ENCODE measurements at regions not wholly inside any gene's neighbourhood (a gene's known extent, or its start where the extent isn't known, plus 50 kb on each side); places are given as distances from the start of the nearest gene placed in this dataset.

DNA sequence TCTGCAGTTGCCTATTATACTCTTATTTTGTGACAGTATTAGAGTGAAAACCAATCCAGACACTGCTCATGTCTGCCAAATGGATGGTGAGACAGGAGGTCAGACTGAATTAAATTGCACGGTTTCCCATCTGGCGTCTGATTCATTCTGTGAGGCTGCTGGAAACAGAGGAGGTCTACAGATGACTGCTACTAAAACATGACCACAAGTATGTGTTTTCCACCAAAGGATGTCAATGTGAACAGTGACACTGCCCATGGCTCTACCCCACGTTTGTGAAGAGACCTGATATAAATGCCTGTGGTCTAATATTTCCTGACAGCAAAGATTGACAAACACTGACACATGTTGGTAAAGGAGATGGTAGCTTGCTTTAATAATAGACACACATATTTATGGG lies 104.3 kb upstream of the ST6GAL2 start:
- TF ChIP-seq CBFB (CRISPR knock-in tag; IDR thresholded peaks at IDR 0.05) (no peak), ZNF274 (IDR thresholded peaks at IDR 0.05; ENCODE audit: borderline replicate concordance, low read depth, low read length) (no peak), POLR2AphosphoS5 (IDR thresholded peaks at IDR 0.05; ENCODE audit: control insufficient read depth, insufficient read depth, low read depth, low read length) (no peak), CAMTA2 (CRISPR knock-in tag; conservative IDR thresholded peaks at IDR 0.05) (no peak), KLF16 (IDR thresholded peaks at IDR 0.05) (no peak), BDP1 (IDR thresholded peaks at IDR 0.05; ENCODE audit: insufficient read depth, insufficient read length) (no peak), EGR1 (conservative IDR thresholded peaks at IDR 0.05) (no peak)
- TF ChIP-seq, protein P1, sequence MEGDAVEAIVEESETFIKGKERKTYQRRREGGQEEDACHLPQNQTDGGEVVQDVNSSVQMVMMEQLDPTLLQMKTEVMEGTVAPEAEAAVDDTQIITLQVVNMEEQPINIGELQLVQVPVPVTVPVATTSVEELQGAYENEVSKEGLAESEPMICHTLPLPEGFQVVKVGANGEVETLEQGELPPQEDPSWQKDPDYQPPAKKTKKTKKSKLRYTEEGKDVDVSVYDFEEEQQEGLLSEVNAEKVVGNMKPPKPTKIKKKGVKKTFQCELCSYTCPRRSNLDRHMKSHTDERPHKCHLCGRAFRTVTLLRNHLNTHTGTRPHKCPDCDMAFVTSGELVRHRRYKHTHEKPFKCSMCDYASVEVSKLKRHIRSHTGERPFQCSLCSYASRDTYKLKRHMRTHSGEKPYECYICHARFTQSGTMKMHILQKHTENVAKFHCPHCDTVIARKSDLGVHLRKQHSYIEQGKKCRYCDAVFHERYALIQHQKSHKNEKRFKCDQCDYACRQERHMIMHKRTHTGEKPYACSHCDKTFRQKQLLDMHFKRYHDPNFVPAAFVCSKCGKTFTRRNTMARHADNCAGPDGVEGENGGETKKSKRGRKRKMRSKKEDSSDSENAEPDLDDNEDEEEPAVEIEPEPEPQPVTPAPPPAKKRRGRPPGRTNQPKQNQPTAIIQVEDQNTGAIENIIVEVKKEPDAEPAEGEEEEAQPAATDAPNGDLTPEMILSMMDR (IDR thresholded peaks at IDR 0.05 in 2 of 3, conservative IDR thresholded peaks at IDR 0.05 in 1 of 3; ENCODE audit: insufficient read depth in 2 of 3, low read depth in 1 of 3, low read length in 3 of 3), result no peak

Measured in K562 (cell line).